Spleen (tissue), 11 donors: ENCODE measurements at regions not wholly inside any gene's neighbourhood (a gene's known extent, or its start where the extent isn't known, plus 50 kb on each side); places are given as distances from the start of the nearest gene placed in this dataset.

ENCODE experiments used
- DNase-seq: peaks from one replicate; pipeline ENCODE4 v3.0.0-alpha.2; 2020
- H3K27ac ChIP-seq, 8 donors: fragments of 200-600 bp; sonication (generic) in 7 of 8; 1 replicate in 4 of 8; 2 replicates in 4 of 8; pipeline versions ENCODE4 v1.5.0 to v1.8.0; 2016 to 2021; ENCODE audit warnings: inconsistent platforms in 4 of 8, mild to moderate bottlenecking in 4 of 8, moderate library complexity in 1 of 8
- H3K27me3 ChIP-seq, 7 donors: fragments of 200-600 bp; sonication (generic) in 6 of 7; replicated peaks in 1 of 7; 1 replicate in 4 of 7; 2 replicates in 3 of 7; pipeline versions ENCODE4 v1.5.0 to v1.8.0; 2016 to 2021; ENCODE audit warnings: inconsistent platforms in 3 of 7, mild to moderate bottlenecking in 1 of 7
- H3K36me3 ChIP-seq, 6 donors: fragments of 200-600 bp; sonication (generic) in 5 of 6; 1 replicate in 4 of 6; 2 replicates in 2 of 6; pipeline versions ENCODE4 v1.5.0 to v1.8.0; 2016 to 2021; ENCODE audit warnings: inconsistent platforms in 2 of 6
- H3K4me1 ChIP-seq, 6 donors: fragments of 200-600 bp; sonication (generic) in 5 of 6; 1 replicate in 3 of 6; 2 replicates in 3 of 6; pipeline versions ENCODE4 v1.5.0 to v1.8.0; 2016 to 2021; ENCODE audit warnings: inconsistent platforms in 3 of 6
- H3K4me3 ChIP-seq, 8 donors: fragments of 200-600 bp; sonication (generic) in 7 of 8; 1 replicate in 4 of 8; 2 replicates in 4 of 8; pipeline versions ENCODE4 v1.5.0 to v1.8.0; 2016 to 2021; ENCODE audit warnings: inconsistent platforms in 4 of 8, mild to moderate bottlenecking in 4 of 8, moderate library complexity in 2 of 8
- H3K9me3 ChIP-seq, 8 donors: fragments of 200-600 bp; sonication (generic) in 7 of 8; 1 replicate in 4 of 8; 2 replicates in 4 of 8; pipeline versions ENCODE4 v1.5.0 to v1.8.0; 2016 to 2021; ENCODE audit warnings: inconsistent platforms in 4 of 8
- POLR2A ChIP-seq, 3 donors: fragments of 450-650 bp; IDR thresholded peaks; one replicate each; pipeline ENCODE4 v1.5.1; 2017; ENCODE audit warnings: antibody characterized with exemption in 3 of 3, mild to moderate bottlenecking in 1 of 3
- POLR2AphosphoS5 ChIP-seq, 3 donors: sonication (generic); formaldehyde crosslinking; IDR thresholded peaks; one replicate each; pipeline ENCODE4 v1.5.1; 2017; ENCODE audit warnings: antibody characterized with exemption in 3 of 3
- WGBS, 5 donors: extraction: QIAGEN DNeasy Blood & Tissue Kit in 3 of 5; methylation state at CpG; one replicate each; pipeline versions ENCODE4 v1.1.5 to v1.1.7; 2013 to 2018; 5-methylcytosine and 5-hydroxymethylcytosine counted together
- intact Hi-C: fragments of 100-400 bp; cut with DNase I; formaldehyde crosslinking; loops from one replicate; pipeline ENCODE4 v1.15.0; 2023; ENCODE audit warnings: low total_unique reads
- TF ChIP-seq, protein P1 (sequence below), 11 experiments: fragments of 200-600 bp in 7 of 11; fragments of 450-650 bp in 4 of 11; sonication (generic) in 4 of 11; IDR thresholded peaks in 8 of 11; conservative IDR thresholded peaks in 3 of 11; 1 replicate in 7 of 11; 2 replicates in 4 of 11; pipeline versions ENCODE4 v1.4.0 to v1.8.0; 2016 to 2021; ENCODE audit warnings: antibody characterized with exemption in 11 of 11, inconsistent platforms in 4 of 11, mild to moderate bottlenecking in 1 of 11
- donor health status: healthy with polysubstance abuse.
- donor health status: DM: no; HTN: no; CAD: no; lungs with moderate emphysema.
- donor health status: DM: no; HTN: no; CAD: no.
- donor health status: Bipolar disorder and iron deficiency.
- donor health status: healthy.
- donor health status: DM: no; HTN: no; CAD: no.
- donor health status: DM: yes; HTN: yes; CAD: no.

DNA sequence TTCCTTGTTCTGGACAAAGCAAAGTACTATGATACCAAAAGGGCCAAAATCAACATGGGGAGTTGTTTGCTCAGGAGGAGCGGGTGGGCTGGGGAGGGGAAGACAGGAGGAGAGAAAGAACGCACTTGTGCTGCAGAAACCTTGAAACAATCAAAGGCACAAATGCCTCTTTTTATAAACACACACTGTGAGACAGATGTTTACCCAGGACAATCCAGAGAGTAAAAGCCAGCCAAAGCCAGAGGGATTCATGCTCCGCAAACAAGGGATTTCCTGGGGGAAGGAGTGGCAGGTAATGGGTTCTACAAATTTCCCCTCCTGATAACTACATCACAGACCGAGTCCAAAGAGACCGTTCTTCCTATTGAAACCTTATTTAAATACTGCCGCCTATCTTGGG is 323.5 kb upstream of the SKOR2 start:
- Histone ChIP-seq H3K9me3 (no peaks in the 10 kb centered on the region), H3K4me3 (no peak overlapping the region), H3K27ac (no peak overlapping the region), H3K36me3 (no peaks in the 10 kb centered on the region), H3K27me3 (peaks cover 0 to 32% (median 0%) of the 10 kb centered on the region in 7 donors), H3K4me1 (no peaks in the 10 kb centered on the region)
- intact Hi-C loops = no loop called here
- DNase-seq = no peak
- TF ChIP-seq POLR2AphosphoS5 (IDR thresholded peaks at IDR 0.05) (no peak), POLR2A (IDR thresholded peaks at IDR 0.05) (no peak)
- TF ChIP-seq, protein P1, sequence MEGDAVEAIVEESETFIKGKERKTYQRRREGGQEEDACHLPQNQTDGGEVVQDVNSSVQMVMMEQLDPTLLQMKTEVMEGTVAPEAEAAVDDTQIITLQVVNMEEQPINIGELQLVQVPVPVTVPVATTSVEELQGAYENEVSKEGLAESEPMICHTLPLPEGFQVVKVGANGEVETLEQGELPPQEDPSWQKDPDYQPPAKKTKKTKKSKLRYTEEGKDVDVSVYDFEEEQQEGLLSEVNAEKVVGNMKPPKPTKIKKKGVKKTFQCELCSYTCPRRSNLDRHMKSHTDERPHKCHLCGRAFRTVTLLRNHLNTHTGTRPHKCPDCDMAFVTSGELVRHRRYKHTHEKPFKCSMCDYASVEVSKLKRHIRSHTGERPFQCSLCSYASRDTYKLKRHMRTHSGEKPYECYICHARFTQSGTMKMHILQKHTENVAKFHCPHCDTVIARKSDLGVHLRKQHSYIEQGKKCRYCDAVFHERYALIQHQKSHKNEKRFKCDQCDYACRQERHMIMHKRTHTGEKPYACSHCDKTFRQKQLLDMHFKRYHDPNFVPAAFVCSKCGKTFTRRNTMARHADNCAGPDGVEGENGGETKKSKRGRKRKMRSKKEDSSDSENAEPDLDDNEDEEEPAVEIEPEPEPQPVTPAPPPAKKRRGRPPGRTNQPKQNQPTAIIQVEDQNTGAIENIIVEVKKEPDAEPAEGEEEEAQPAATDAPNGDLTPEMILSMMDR (IDR thresholded peaks at IDR 0.05 in 8 of 11, conservative IDR thresholded peaks at IDR 0.05 in 3 of 11) = no peak
- 35 to 63% (median 57%) methylated on average over 6 of the region's 6 CpGs for WGBS, 5 donors

DNA sequence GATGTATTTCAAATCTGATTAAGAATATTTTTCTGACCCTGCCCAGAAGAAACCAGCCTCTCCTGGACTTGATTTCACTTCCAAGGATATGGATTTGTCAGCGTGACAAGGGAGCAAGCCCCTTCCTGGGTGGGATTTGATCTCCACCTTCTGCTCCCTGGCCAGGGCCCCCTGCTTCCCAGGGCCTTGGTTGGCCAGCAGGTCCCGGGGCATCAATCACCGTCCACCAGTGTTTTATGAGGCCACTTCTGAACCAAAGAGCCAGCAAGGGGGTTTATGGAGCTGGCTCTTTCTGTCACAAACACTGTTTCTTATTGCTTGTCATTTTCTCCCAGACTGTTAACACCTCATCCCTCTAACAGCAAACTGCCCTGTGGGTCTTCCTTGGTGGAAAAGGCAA is 320.5 kb upstream of the SKOR2 start:
- H3K4me1 ChIP-seq = no peaks in the 10 kb centered on the region
- intact Hi-C loops = no loop called here
- no peaks in the 10 kb centered on the region for H3K36me3 ChIP-seq
- H3K4me3 ChIP-seq = no peak overlapping the region
- WGBS, 5 donors = 50 to 65% (median 60%) methylated on average over 3 of the region's 3 CpGs
- TF ChIP-seq POLR2AphosphoS5 (IDR thresholded peaks at IDR 0.05) = no peak
- TF ChIP-seq, protein P1 (IDR thresholded peaks at IDR 0.05 in 8 of 11, conservative IDR thresholded peaks at IDR 0.05 in 3 of 11) = no peak
- no peak for TF ChIP-seq POLR2A (IDR thresholded peaks at IDR 0.05)
- H3K9me3 ChIP-seq = no peaks in the 10 kb centered on the region
- H3K27ac ChIP-seq = no peak overlapping the region
- DNase-seq = no peak
- H3K27me3 ChIP-seq = peaks cover 0 to 13% (median 0%) of the 10 kb centered on the region in 7 donors

DNA sequence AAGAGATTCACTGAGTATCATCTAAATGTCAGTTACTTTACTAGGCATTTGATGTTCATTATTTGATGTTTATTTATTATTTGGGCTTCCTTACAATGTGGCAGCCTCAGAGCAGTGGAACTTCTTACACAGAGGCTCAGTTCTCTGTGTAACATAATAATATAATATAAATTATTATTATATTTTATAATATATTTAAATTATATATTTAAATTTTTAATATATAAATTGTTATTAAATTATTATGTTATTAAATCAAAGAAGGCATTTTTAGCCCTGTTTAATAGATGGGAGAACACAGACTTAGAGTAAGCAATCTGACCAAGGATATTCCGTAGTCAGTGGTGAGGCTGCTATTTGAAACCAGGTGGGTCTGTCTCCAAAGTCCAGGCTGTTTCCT is 315.3 kb upstream of the SKOR2 start:
- intact Hi-C loops = no loop called here
- TF ChIP-seq POLR2AphosphoS5 (IDR thresholded peaks at IDR 0.05) (no peak), POLR2A (IDR thresholded peaks at IDR 0.05) (no peak)
- TF ChIP-seq, protein P1 (IDR thresholded peaks at IDR 0.05 in 8 of 11, conservative IDR thresholded peaks at IDR 0.05 in 3 of 11) = no peak
- DNase-seq = no peak
- no peak overlapping the region for H3K4me3 ChIP-seq
- peaks cover 0 to 11% (median 3%) of the 10 kb centered on the region in 8 donors for H3K9me3 ChIP-seq
- peaks cover 0 to 18% (median 0%) of the 10 kb centered on the region in 7 donors for H3K27me3 ChIP-seq
- H3K27ac ChIP-seq = no peak overlapping the region
- H3K4me1 ChIP-seq = no peaks in the 10 kb centered on the region
- WGBS, 5 donors = 81 to 96% (median 89%) methylated on average over 1 of the region's 1 CpG
- H3K36me3 ChIP-seq = no peaks in the 10 kb centered on the region

DNA sequence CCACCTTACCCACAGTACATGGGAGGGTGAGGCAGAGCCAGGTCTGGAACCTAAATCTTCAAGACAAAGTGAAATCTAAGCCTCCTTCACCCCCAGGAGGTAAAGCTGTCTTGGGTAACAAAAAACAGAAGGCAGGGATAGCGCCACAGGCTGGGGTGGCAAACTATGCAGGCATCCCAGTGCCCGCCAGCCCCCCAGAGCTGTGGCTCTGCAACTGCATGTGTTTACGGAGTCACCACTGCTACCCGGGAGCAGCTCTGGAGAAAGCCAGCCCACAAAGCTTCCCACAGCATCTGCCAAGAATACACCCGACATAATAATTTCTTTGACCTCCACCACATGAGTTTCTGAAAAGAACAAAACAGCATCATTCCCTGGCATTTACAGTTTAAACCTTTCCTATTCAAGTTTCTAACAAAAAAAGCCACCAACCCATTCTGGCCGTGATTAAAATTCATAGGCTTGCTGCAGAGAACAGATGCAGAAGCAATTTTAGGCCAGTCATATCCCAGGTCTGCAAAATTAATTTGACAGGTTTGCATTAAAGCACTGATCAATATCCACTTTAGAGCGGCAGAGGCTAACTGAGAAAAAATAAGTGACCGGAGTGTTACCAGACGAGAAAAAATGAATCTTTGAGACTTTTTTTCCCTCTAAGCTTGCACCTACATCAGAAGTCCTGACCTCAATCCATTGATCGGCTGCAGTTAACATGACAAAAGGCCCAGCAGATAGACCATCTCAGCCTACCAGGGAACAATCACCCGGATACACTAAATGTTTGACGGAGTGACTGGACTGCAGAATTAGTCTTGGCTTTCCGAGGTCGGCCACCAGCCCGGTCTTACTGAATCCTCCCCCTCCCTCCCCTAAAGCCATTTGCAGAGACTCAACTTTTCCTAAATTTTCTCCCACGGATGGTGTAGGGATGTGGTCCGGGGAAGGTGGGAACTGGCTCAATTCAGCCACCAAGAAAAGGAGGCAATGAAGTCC is 309.6 kb upstream of the SKOR2 start:
- Histone ChIP-seq H3K4me3 (no peak overlapping the region), H3K27me3 (peaks cover 0 to 43% (median 0%) of the 10 kb centered on the region in 7 donors), H3K36me3 (no peaks in the 10 kb centered on the region), H3K4me1 (no peaks in the 10 kb centered on the region), H3K27ac (no peak overlapping the region), H3K9me3 (peaks cover 0 to 11% (median 3%) of the 10 kb centered on the region in 8 donors)
- TF ChIP-seq, protein P1 (IDR thresholded peaks at IDR 0.05 in 8 of 11, conservative IDR thresholded peaks at IDR 0.05 in 3 of 11) = no peak
- no peak for TF ChIP-seq POLR2A (IDR thresholded peaks at IDR 0.05)
- TF ChIP-seq POLR2AphosphoS5 (IDR thresholded peaks at IDR 0.05) = no peak
- DNase-seq = no peak
- 41 to 56% (median 51%) methylated on average over 16 to 17 of the region's 17 CpGs for WGBS, 5 donors
- intact Hi-C loops = no loop called here
